ENCODE measurements at regions not wholly inside any gene's neighbourhood (a gene's known extent, or its start where the extent isn't known, plus 50 kb on each side); places are given as distances from the start of the nearest gene placed in this dataset.

DNA sequence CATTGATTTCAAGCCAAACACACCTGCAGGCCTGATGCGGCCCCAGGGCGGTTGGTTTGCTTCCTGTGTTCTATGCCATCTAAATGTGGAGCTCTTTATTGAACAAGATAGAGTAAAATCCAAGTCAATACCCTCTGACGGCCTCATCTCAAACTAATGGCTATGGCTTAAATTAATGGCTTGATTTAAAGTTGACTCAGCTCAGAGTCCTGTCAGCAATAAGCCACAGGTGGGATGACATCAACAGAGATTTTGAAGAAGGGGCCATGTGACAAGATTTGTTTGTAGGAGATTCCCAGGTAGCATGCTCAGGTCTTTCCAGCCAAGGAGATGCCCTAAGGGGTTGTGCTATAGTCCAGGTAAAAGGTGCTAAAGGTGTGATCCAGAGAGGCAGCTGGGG lies 66.7 kb upstream of the ZNF32 start:
- H4K20me1 ChIP-seq (ENCODE audit: insufficient read depth) = no peaks in the 10 kb centered on the region

GRCh38 chr10:43712821-43713584 lies 64.3 kb upstream of the ZNF32 start:
- H3K4me3 ChIP-seq = no peak overlapping the region
- H3K79me2 ChIP-seq (ENCODE audit: low read depth) = no peaks in the 10 kb centered on the region
- no peaks in the 10 kb centered on the region for H3K9me2 ChIP-seq (ENCODE audit: insufficient read depth)
- H3K4me1 ChIP-seq (replicated peaks; ENCODE audit: insufficient read depth) = no peaks in the 10 kb centered on the region
- H3K4me2 ChIP-seq = no peak overlapping the region
- H3K36me3 ChIP-seq (ENCODE audit: low read depth) = no peaks in the 10 kb centered on the region
- no peaks in the 10 kb centered on the region for H3F3A ChIP-seq (ENCODE audit: insufficient read depth, low read depth)
- TF ChIP-seq, protein P1, sequence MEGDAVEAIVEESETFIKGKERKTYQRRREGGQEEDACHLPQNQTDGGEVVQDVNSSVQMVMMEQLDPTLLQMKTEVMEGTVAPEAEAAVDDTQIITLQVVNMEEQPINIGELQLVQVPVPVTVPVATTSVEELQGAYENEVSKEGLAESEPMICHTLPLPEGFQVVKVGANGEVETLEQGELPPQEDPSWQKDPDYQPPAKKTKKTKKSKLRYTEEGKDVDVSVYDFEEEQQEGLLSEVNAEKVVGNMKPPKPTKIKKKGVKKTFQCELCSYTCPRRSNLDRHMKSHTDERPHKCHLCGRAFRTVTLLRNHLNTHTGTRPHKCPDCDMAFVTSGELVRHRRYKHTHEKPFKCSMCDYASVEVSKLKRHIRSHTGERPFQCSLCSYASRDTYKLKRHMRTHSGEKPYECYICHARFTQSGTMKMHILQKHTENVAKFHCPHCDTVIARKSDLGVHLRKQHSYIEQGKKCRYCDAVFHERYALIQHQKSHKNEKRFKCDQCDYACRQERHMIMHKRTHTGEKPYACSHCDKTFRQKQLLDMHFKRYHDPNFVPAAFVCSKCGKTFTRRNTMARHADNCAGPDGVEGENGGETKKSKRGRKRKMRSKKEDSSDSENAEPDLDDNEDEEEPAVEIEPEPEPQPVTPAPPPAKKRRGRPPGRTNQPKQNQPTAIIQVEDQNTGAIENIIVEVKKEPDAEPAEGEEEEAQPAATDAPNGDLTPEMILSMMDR (conservative IDR thresholded peaks at IDR 0.05) = no peak
- no peak for TF ChIP-seq EZH2 (IDR thresholded peaks at IDR 0.05; ENCODE audit: low read depth)
- H3K27ac ChIP-seq = no peak overlapping the region
- BruUV-seq (replicated peaks) = no TSS peak
- no peaks in the 10 kb centered on the region for H4K20me1 ChIP-seq (ENCODE audit: insufficient read depth)
- ChIA-PET CTCF (no interaction called here), POLR2A (ENCODE audit: unreplicated experiment) (interaction anchor here (0.7 kb wide), 1 partner anchor 13 kb away, joined by 5 read pairs; no protein-coding TSS in a partner anchor)
- no peaks in the 10 kb centered on the region for H3K9me3 ChIP-seq (ENCODE audit: insufficient read depth, low read depth)
- no peak for DNase-seq
- H3K27me3 ChIP-seq (ENCODE audit: insufficient read depth, low read depth) = peaks cover 59% of the 10 kb centered on the region
- intact Hi-C loops (cut with micrococcal nuclease; ENCODE audit: unreplicated experiment) = no loop called here
- H2AFZ ChIP-seq = no peak overlapping the region

More for the DNA sequence above, 66.7 kb upstream of the ZNF32 start:
- ChIA-PET POLR2A (ENCODE audit: unreplicated experiment) (no interaction called here), CTCF (no interaction called here)
- no peak overlapping the region for H3K4me3 ChIP-seq
- no TSS peak for BruUV-seq (replicated peaks)
- no peak for TF ChIP-seq EZH2 (IDR thresholded peaks at IDR 0.05; ENCODE audit: low read depth)
- TF ChIP-seq, protein P1 (conservative IDR thresholded peaks at IDR 0.05) = no peak
- no peak overlapping the region for H3K27ac ChIP-seq
- H2AFZ ChIP-seq = no peak overlapping the region
- no peaks in the 10 kb centered on the region for H3K79me2 ChIP-seq (ENCODE audit: low read depth)
- no peaks in the 10 kb centered on the region for H3K9me3 ChIP-seq (ENCODE audit: insufficient read depth, low read depth)
- no peaks in the 10 kb centered on the region for H3K36me3 ChIP-seq (ENCODE audit: low read depth)
- intact Hi-C loops (cut with micrococcal nuclease; ENCODE audit: unreplicated experiment) = no loop called here
- no peaks in the 10 kb centered on the region for H3F3A ChIP-seq (ENCODE audit: insufficient read depth, low read depth)
- H3K27me3 ChIP-seq (ENCODE audit: insufficient read depth, low read depth) = peaks cover 48% of the 10 kb centered on the region
- H3K4me1 ChIP-seq (replicated peaks; ENCODE audit: insufficient read depth) = no peaks in the 10 kb centered on the region
- DNase-seq = no peak
- no peak overlapping the region for H3K4me2 ChIP-seq
- H3K9me2 ChIP-seq (ENCODE audit: insufficient read depth) = no peaks in the 10 kb centered on the region

- H3F3A ChIP-seq (ENCODE audit: insufficient read depth, low read depth) = no peaks in the 10 kb centered on the region
- POLR2A ChIA-PET (ENCODE audit: unreplicated experiment) = no interaction called here
- H3K27me3 ChIP-seq (ENCODE audit: insufficient read depth, low read depth) = peaks cover 78% of the 10 kb centered on the region
- H3K4me1 ChIP-seq (replicated peaks; ENCODE audit: insufficient read depth) = no peaks in the 10 kb centered on the region
- H3K9me3 ChIP-seq (ENCODE audit: insufficient read depth, low read depth) = no peaks in the 10 kb centered on the region
- CTCF ChIA-PET = no interaction called here
- DNase-seq = no peak
- H3K36me3 ChIP-seq (ENCODE audit: low read depth) = no peaks in the 10 kb centered on the region
- TF ChIP-seq, protein P1 (conservative IDR thresholded peaks at IDR 0.05) = no peak
- no peak for TF ChIP-seq EZH2 (IDR thresholded peaks at IDR 0.05; ENCODE audit: low read depth)
- H3K79me2 ChIP-seq (ENCODE audit: low read depth) = no peaks in the 10 kb centered on the region
- H3K27ac ChIP-seq = no peak overlapping the region
- H2AFZ ChIP-seq = no peak overlapping the region
- intact Hi-C loops (cut with micrococcal nuclease; ENCODE audit: unreplicated experiment) = no loop called here
- no peaks in the 10 kb centered on the region for H3K9me2 ChIP-seq (ENCODE audit: insufficient read depth)
- H4K20me1 ChIP-seq (ENCODE audit: insufficient read depth) = no peaks in the 10 kb centered on the region
- no peak overlapping the region for H3K4me3 ChIP-seq
- H3K4me2 ChIP-seq = no peak overlapping the region
- BruUV-seq (replicated peaks) = no TSS peak
Observed at GRCh38 chr10:43710772-43711471, 62.2 kb upstream of the ZNF32 start.

Measured in PC-9 (cell line).